GM13977 (cell line): ENCODE measurements at regions not wholly inside any gene's neighbourhood (a gene's known extent, or its start where the extent isn't known, plus 50 kb on each side); places are given as distances from the start of the nearest gene placed in this dataset.

Experiments used
- DNase-seq: peaks from one replicate; pipeline ENCODE4 v3.0.0; 2012; ENCODE audit warnings: low spot score
- in situ Hi-C: fragments of 300-500 bp; cut with MboI; formaldehyde crosslinking; loops from one replicate; pipeline ENCODE4 v1.12.0; 2022; ENCODE audit warnings: low sequenced_read_pairs, low pct_unique_long_range_greater_than_20kb, mixed read lengths, inconsistent platforms; ENCODE audit not compliant: unreplicated experiment
- TF ChIP-seq, protein P1 (sequence below): IDR thresholded peaks from 2 replicates; pipeline ENCODE4 v1.5.1; 2012; ENCODE audit warnings: mild to moderate bottlenecking, control low read depth; ENCODE audit not compliant: insufficient read depth; ENCODE audit errors: extremely low read depth, missing control alignments

DNA sequence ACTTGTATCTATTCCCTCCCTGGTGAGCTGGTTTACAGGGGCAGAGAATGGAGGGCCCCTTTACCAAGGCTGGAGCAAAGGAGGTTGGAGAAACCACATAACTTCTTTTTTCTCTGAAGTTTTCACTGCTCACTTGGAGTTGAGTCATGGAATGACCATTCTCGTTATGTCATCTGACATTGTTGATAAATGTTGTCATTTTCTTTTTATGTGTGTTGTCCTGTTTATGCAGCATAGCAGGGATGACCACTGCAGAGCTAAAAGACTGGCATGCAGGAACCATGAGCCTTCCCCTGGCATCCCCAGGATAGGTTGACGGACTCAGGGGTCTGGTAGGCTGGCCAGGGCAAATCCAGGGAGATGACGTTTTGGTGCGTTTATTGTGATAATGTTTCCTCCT lies 256.8 kb upstream of the DDHD1 start:
- in situ Hi-C loops: no loop called here
- TF ChIP-seq, protein P1, sequence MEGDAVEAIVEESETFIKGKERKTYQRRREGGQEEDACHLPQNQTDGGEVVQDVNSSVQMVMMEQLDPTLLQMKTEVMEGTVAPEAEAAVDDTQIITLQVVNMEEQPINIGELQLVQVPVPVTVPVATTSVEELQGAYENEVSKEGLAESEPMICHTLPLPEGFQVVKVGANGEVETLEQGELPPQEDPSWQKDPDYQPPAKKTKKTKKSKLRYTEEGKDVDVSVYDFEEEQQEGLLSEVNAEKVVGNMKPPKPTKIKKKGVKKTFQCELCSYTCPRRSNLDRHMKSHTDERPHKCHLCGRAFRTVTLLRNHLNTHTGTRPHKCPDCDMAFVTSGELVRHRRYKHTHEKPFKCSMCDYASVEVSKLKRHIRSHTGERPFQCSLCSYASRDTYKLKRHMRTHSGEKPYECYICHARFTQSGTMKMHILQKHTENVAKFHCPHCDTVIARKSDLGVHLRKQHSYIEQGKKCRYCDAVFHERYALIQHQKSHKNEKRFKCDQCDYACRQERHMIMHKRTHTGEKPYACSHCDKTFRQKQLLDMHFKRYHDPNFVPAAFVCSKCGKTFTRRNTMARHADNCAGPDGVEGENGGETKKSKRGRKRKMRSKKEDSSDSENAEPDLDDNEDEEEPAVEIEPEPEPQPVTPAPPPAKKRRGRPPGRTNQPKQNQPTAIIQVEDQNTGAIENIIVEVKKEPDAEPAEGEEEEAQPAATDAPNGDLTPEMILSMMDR: no peak
- no peak for DNase-seq

DNA sequence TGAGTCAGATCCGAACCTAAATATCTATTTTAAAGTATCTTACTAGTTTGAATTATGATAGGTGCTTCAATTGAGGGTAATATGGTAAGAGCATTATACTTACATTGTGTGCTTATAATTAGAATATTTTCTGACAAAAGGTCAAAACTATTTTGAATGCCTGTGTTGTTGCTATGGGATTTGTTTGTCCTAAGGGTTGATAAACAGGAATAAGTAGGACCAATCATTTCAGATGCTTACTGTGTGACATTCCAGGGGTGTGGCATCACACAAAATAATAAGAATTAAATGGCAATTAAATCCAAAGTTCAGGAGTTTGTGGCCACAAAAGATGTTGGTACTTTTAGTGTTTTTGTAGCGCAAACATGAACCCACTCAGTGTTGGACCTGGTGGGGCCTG lies 256.2 kb upstream of the DDHD1 start:
- DNase-seq: no peak
- in situ Hi-C loops: no loop called here
- TF ChIP-seq, protein P1: no peak

DNA sequence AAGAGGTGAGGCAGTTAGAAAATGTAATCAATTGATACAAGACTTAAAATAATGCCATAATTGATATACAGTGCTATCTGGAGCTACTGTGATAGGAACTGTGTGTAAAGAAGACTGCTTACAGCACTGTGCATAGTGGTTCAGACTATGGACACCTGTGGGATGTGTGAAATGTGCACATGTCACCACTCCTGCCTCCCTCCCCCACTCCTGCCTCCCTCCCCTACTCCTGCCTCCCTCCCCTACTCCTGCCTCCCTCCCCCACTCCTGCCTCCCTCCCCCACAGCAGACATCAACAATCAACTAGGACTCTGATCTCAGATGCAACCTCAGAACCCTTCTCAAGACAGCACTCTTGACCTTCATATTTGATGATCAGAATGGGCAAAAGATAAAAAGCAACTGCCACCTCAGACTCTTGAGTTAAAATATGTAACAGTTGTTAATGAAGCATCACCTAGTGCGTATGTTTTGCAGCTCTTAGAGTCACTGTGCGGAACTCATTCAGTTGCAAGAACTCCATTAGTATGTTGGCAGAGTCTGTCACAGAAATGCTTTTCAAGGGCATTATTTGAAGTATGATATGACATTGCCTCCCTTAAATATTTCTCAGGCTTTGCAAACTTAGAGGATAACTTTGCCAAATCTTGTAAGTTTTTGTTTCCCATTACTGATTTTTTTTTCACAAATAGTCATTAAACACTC lies 255.2 kb upstream of the DDHD1 start:
- in situ Hi-C loops: no loop called here
- DNase-seq: no peak
- TF ChIP-seq, protein P1: no peak

DNA sequence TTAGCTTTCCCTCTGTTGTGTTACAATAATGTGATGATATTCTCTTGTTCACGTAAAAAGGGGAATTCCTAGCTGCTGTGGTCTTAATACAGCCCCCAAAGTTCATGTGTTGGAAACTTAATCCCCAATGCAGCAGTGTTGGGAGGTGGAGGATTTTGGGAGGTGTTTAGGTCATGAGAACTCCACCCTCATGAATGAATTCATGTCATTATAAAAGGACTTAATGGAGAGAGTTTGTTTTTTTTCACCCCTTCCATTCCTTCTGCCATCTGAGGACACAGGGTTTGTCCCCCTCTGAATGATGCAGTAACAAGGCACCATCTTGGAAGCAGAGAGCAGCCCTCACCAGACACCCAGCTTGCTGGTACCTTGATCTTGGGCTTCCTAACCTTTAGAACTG lies 253.4 kb upstream of the DDHD1 start:
- no peak for DNase-seq
- TF ChIP-seq, protein P1: no peak
- in situ Hi-C loops: no loop called here

DNA sequence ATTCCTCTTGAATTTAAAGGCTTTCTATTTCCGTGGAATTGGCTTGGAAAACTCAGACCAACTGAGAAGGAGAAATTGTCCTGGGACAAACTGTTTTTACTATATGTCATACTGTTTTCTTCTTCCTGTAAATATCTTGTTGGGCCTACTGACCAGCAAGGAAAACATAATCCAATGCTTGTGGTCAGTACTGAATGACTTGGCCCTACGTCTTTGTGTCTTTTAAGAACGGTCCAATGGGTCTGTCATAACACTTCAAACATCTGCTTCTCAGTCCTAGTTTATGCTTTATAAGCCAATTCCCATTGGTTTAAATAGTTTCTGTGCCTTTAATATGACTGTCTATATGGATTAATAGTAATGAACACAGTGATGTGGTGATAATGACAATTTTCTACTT lies 248.5 kb upstream of the DDHD1 start:
- TF ChIP-seq, protein P1: no peak
- no peak for DNase-seq
- in situ Hi-C loops: no loop called here

DNA sequence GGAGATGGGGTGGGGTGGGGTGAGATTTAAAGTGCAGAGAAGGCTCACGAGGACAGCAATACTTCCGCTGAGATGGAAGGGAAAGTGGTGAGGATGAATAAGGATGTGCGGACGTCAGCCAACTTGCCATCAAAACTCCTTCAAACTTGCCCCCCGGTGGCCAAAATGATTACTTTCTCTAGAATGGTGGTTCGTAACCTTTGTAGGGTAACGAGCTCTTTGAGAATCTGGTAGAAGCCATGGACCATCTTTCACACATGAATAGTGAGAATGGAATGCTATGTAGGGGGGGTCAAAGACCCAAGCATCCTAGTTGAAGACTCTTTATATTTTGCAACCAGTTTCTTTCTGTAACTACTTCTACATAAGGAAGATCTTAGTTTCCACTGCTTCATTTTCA lies 245.9 kb upstream of the DDHD1 start:
- in situ Hi-C loops: no loop called here
- DNase-seq: no peak
- TF ChIP-seq, protein P1: no peak
